Karpas-422 (cell line): ENCODE measurements at regions not wholly inside any gene's neighbourhood (a gene's known extent, or its start where the extent isn't known, plus 50 kb on each side); places are given as distances from the start of the nearest gene placed in this dataset.

Source experiments
- DNase-seq: peaks from one replicate; pipeline ENCODE4 v3.0.0-alpha.2; 2015
- H2AFZ ChIP-seq: fragments of 200-600 bp; sonication (generic); 2 replicates; pipeline ENCODE4 v1.6.1; 2014; ENCODE audit warnings: antibody characterized with exemption, low read length, mixed read lengths
- H3K27ac ChIP-seq: fragments of 200-600 bp; sonication (generic); 2 replicates; pipeline ENCODE4 v1.5.1; 2014; ENCODE audit warnings: mild to moderate bottlenecking, low read length, moderate library complexity
- H3K27me3 ChIP-seq: fragments of 200-600 bp; sonication (generic); 2 replicates; pipeline ENCODE4 v1.6.1; 2014; ENCODE audit warnings: low read length, mixed read lengths
- H3K36me3 ChIP-seq: fragments of 200-600 bp; sonication (generic); 2 replicates; pipeline ENCODE4 v1.6.1; 2014; ENCODE audit warnings: low read length, mixed read lengths; ENCODE audit not compliant: insufficient read depth
- H3K4me1 ChIP-seq: fragments of 200-600 bp; sonication (generic); 2 replicates; pipeline ENCODE4 v1.6.1; 2014; ENCODE audit warnings: mild to moderate bottlenecking, low read length, mixed read lengths
- H3K4me2 ChIP-seq: fragments of 200-600 bp; sonication (generic); 2 replicates; pipeline ENCODE4 v1.6.1; 2014; ENCODE audit warnings: low read length, low read depth, mild to moderate bottlenecking; ENCODE audit not compliant: poor library complexity, severe bottlenecking
- H3K4me3 ChIP-seq: fragments of 200-600 bp; sonication (generic); 2 replicates; pipeline ENCODE4 v1.5.1; 2014; ENCODE audit warnings: mild to moderate bottlenecking, antibody characterized with exemption, low read length, mixed read lengths
- H3K79me2 ChIP-seq: fragments of 200-600 bp; sonication (generic); 2 replicates; pipeline ENCODE4 v1.6.1; 2014; ENCODE audit warnings: mild to moderate bottlenecking, low read length, mixed read lengths
- H3K9ac ChIP-seq: fragments of 200-600 bp; sonication (generic); 2 replicates; pipeline ENCODE4 v1.6.0; 2014; ENCODE audit warnings: low read length
- H3K9me2 ChIP-seq: fragments of 200-600 bp; sonication (generic), shearing (Covaris generic); replicated peaks from 2 replicates; pipeline ENCODE4 v1.6.0; 2014; ENCODE audit warnings: mild to moderate bottlenecking, low read length, moderate library complexity; ENCODE audit not compliant: insufficient read depth
- H3K9me3 ChIP-seq: fragments of 300-700, 200-600 bp; sonication (generic); 2 replicates; pipeline ENCODE4 v1.6.1; 2014; ENCODE audit warnings: low read length, mixed read lengths
- H4K20me1 ChIP-seq: fragments of 200-600 bp; sonication (generic); 2 replicates; pipeline ENCODE4 v1.6.1; 2014; ENCODE audit warnings: mild to moderate bottlenecking, antibody characterized with exemption, low read length, low read depth; ENCODE audit not compliant: insufficient read depth

DNA sequence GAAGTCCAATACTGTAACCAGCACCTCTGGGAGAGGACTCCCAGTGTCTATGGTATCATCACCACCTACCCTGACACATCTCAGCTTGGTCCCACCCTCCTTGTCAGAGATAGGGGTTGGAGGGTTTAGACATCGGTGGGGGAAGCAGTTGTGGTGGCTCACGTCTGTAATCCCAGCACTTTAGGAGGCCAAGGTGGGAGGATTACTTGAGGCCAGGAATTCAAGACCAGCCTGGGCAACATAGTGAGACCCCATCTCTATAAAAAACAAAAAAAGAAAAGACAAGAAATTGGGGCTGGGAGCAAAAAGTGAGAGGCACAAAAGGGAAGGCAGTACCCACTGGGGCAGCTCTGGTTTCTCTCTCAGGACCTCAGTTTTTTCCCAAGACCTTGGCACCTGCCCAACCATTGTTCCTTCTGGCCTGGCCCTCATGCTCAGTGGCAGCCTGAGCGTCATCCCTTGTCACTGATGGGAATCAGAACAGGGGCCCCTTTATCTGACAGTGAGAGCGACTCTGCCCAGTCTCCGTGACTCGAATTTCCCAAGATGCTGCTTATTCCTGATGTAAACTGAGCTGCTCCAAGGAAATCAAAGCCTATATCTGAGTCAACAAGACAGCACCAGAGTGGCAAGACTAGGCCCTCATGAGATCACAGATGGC, 80.5 kb upstream of the HSPA9 start:
- no peak for DNase-seq
- Histone ChIP-seq H3K79me2 (no peaks in the 10 kb centered on the region), H2AFZ (no peak overlapping the region), H3K9ac (no peak overlapping the region), H3K9me2 (no peaks in the 10 kb centered on the region), H3K9me3 (no peaks in the 10 kb centered on the region), H3K4me2 (no peak overlapping the region), H3K27me3 (no peaks in the 10 kb centered on the region), H3K36me3 (no peaks in the 10 kb centered on the region), H3K4me3 (no peak overlapping the region), H4K20me1 (no peaks in the 10 kb centered on the region), H3K27ac (no peak overlapping the region), H3K4me1 (peaks cover 22% of the 10 kb centered on the region)

DNA sequence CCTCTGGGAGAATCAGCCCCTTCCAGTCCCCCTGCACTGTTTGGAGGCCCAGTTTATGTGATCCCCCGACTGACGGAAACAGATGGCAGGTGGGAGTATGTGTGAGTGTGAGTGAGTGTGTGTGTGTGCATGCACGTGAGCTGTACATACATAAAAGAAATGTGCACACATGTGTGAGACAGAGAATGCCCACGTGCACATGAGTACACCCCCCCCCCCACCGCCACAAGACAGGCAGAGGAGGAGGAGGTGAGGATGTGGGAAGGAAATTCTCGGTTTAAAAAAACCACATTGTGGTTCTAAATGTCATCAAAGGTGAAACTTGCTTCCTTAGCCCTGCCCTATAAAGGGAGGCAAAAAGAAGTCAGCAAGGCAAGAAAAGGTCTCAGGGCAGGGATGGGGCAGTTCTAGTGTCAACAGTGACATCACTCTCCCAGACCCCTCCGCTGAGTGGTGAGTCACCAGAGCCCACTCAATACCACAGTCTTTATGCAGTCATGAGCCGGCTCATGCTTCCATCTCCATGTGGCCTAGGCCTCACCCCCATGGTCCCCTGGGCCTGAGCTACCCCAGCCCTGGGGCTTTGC, 79.2 kb upstream of the HSPA9 start:
- Histone ChIP-seq H3K27ac (no peak overlapping the region), H3K4me2 (no peak overlapping the region), H3K9me3 (no peaks in the 10 kb centered on the region)

DNA sequence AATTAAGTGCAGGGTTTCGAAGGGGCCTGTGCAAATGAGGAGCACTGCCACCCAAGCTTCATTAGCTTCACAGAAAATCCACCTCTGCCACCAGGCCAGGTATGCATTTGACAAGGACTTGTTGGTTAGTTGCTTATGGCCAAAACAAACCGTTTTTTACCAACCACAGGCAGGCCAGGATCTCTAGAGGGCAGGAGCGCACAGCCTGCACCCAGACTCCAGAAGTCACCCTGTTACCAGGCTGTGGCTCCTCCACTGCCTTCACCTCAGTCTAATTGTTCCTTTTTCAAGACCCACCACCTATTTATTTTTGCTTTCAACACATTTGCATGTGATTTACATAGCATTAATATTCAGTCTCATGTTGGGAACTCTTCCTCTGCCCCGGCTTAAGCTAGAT, 78.3 kb upstream of the HSPA9 start:
- H3K36me3 ChIP-seq, result no peaks in the 10 kb centered on the region
- no peaks in the 10 kb centered on the region for H4K20me1 ChIP-seq
- no peaks in the 10 kb centered on the region for H3K27me3 ChIP-seq
- H2AFZ ChIP-seq, result no peak overlapping the region
- H3K9me3 ChIP-seq, result no peaks in the 10 kb centered on the region
- H3K4me3 ChIP-seq, result no peak overlapping the region
- H3K4me1 ChIP-seq, result peaks cover 41% of the 10 kb centered on the region
- H3K79me2 ChIP-seq, result no peaks in the 10 kb centered on the region
- no peak for DNase-seq
- no peak overlapping the region for H3K9ac ChIP-seq
- H3K9me2 ChIP-seq, result no peaks in the 10 kb centered on the region
- H3K27ac ChIP-seq, result no peak overlapping the region
- no peak overlapping the region for H3K4me2 ChIP-seq

More for the DNA sequence above, 79.2 kb upstream of the HSPA9 start:
- H2AFZ ChIP-seq, result no peak overlapping the region
- no peaks in the 10 kb centered on the region for H3K79me2 ChIP-seq
- no peaks in the 10 kb centered on the region for H4K20me1 ChIP-seq
- H3K4me3 ChIP-seq, result no peak overlapping the region
- no peaks in the 10 kb centered on the region for H3K9me2 ChIP-seq
- no peaks in the 10 kb centered on the region for H3K36me3 ChIP-seq
- H3K9ac ChIP-seq, result no peak overlapping the region
- peaks cover 35% of the 10 kb centered on the region for H3K4me1 ChIP-seq
- no peak for DNase-seq
- no peaks in the 10 kb centered on the region for H3K27me3 ChIP-seq

DNA sequence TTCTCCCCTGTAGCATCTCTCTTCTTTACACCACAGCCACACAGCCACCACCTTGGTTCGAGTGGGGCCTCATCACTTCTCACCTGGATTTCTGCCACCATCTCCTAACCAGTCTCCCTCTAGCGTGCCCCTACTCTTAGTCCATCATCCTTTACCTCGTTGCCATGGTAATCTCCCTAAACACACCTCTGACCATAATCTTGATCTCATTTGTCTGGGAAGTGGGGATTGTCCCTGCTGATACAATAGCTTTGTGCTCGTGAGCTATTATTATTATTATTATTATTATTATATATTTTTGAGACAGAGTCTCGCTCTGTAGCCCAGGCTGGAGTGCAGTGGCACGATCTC, 76.5 kb upstream of the HSPA9 start:
- no peaks in the 10 kb centered on the region for H3K79me2 ChIP-seq
- H3K9ac ChIP-seq, result no peak overlapping the region
- H3K4me3 ChIP-seq, result no peak overlapping the region
- H2AFZ ChIP-seq, result no peak overlapping the region
- no peak overlapping the region for H3K4me2 ChIP-seq
- no peak overlapping the region for H3K27ac ChIP-seq
- H3K4me1 ChIP-seq, result peaks cover 41% of the 10 kb centered on the region
- no peaks in the 10 kb centered on the region for H3K9me3 ChIP-seq
- no peaks in the 10 kb centered on the region for H3K9me2 ChIP-seq
- no peaks in the 10 kb centered on the region for H3K27me3 ChIP-seq
- H4K20me1 ChIP-seq, result no peaks in the 10 kb centered on the region
- H3K36me3 ChIP-seq, result no peaks in the 10 kb centered on the region
- DNase-seq, result no peak

DNA sequence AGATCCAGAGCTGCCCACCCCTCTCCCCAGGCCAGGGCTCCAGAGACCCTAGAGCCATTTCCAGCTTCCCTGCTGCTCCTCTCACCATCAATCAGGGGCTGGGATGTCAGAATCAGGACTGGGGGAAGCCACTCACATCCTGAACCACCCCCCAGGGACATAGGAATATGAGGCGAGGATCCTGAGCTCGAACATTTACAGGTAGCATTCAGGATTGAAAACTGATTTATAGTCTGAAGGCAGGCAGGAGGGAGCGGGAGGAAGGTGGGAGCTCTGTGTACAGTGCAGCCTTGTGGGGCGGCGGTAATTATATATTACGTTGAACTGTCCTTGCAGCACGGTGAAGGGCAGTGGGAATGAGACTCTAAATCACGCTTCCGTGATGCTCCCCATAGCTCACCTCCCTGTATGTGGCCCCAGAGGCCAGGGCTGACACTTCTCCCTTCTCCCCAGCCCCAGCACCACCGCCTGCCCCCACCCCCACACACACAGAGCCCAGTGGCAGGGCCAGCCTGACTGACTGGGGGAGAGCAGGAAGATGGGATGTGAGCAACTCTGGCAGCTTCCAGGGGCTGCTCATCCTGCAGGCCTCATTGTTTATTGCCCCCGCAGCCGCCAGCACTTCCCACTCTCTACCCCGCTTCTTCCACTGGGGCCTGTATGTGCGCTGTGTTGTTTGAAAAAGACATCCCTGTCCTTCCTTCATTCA, 76.0 kb upstream of the HSPA9 start:
- no peak for DNase-seq
- Histone ChIP-seq H3K9ac (no peak overlapping the region), H3K27me3 (no peaks in the 10 kb centered on the region), H4K20me1 (no peaks in the 10 kb centered on the region), H3K9me3 (no peaks in the 10 kb centered on the region), H3K36me3 (no peaks in the 10 kb centered on the region), H3K4me3 (0 out of 2 replicates have a peak overlapping the region, but pooled peaks have one; percentile 34), H3K27ac (no peak overlapping the region), H2AFZ (no peak overlapping the region), H3K9me2 (no peaks in the 10 kb centered on the region), H3K79me2 (no peaks in the 10 kb centered on the region), H3K4me2 (peak overlapping the region; percentile 64), H3K4me1 (peaks cover 38% of the 10 kb centered on the region)

DNA sequence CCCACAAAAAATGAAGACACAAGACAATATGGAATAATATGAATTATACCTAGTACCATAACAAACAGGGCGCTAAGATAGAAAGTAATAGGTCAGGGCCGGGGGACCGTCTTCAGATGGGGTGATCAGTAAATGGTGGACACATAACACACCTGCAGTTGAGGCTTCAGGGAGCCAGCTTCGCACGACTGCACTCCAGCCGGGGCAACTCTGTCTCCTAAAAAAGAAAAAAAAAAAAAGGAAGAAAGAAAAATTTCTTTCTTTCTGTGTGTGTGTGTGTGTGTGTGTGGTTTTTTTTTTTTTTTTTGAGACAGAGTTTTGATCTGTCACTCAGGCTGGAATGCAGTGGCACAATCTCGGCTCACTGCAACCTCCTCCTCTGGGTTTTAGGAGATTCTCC, 75.0 kb upstream of the HSPA9 start:
- Histone ChIP-seq H3K9ac (peak overlapping the region; percentile 33), H3K27me3 (no peaks in the 10 kb centered on the region), H3K4me2 (peak overlapping the region; percentile 64)

DNA sequence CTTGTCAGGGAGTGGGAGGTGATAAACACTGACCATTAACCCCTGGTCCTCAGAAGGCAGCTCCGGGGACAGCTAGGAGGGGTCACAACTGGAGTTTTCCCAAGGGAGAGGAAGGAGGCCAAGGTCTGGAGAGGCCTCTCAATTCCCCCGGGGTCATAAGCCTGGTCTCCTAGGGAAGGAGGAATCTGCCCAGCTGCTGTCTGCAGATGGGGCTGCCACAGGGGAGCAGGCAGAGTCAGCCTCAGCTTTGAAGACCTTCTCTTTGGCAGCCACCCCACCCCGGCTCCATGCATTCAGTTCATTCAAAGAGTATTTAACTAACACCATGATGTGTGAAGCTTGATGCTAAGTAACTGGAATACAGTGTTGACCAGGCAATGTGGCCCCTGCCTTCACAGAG, 74.6 kb upstream of the HSPA9 start:
- Histone ChIP-seq H3K27me3 (no peaks in the 10 kb centered on the region), H3K4me3 (peak overlapping the region; percentile 53), H3K27ac (no peak overlapping the region), H3K36me3 (no peaks in the 10 kb centered on the region), H3K4me2 (peak overlapping the region; percentile 64), H3K9me3 (no peaks in the 10 kb centered on the region), H3K79me2 (no peaks in the 10 kb centered on the region), H2AFZ (no peak overlapping the region), H3K9ac (peak overlapping the region; percentile 33; the same call in 1 of the 2 replicates), H3K9me2 (no peaks in the 10 kb centered on the region), H4K20me1 (no peaks in the 10 kb centered on the region), H3K4me1 (peaks cover 38% of the 10 kb centered on the region)
- peak; percentile 52 for DNase-seq

More for the DNA sequence above, 75.0 kb upstream of the HSPA9 start:
- DNase-seq, result peak; percentile 59
- no peak overlapping the region for H2AFZ ChIP-seq
- no peak overlapping the region for H3K27ac ChIP-seq
- peak overlapping the region; percentile 53 for H3K4me3 ChIP-seq
- H3K9me2 ChIP-seq, result no peaks in the 10 kb centered on the region
- peaks cover 38% of the 10 kb centered on the region for H3K4me1 ChIP-seq
- H3K9me3 ChIP-seq, result no peaks in the 10 kb centered on the region
- no peaks in the 10 kb centered on the region for H4K20me1 ChIP-seq
- H3K79me2 ChIP-seq, result no peaks in the 10 kb centered on the region
- H3K36me3 ChIP-seq, result no peaks in the 10 kb centered on the region

DNA sequence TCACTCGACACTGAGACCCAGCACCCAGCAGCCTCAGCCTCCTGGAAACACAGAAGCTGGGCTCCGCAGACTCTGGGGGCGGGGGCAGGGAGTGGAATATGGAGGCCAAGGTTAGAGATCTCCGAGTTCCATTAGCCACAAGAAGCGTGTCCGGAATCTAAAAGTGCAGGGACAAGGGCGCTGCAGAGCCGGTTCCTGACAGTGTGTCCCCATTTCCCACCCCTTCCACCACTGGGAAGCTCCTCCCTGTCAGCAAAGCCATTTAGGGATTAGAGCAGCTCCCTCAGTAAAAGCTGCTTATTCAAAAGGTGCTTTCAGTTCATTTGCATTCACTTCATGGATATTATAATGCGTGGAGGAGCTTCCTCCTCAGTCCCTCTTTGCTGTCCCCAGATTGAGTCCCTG, 74.1 kb upstream of the HSPA9 start:
- Histone ChIP-seq H3K9ac (peak overlapping the region; percentile 33; the same call in 1 of the 2 replicates), H3K27me3 (no peaks in the 10 kb centered on the region), H3K4me3 (peak overlapping the region; percentile 53), H3K4me1 (peaks cover 35% of the 10 kb centered on the region), H3K9me3 (no peaks in the 10 kb centered on the region), H3K4me2 (peak overlapping the region; percentile 64), H3K27ac (no peak overlapping the region), H3K9me2 (no peaks in the 10 kb centered on the region), H2AFZ (no peak overlapping the region), H3K36me3 (no peaks in the 10 kb centered on the region), H3K79me2 (no peaks in the 10 kb centered on the region), H4K20me1 (no peaks in the 10 kb centered on the region)
- DNase-seq, result peak; percentile 57
